ENCODE measurements at regions not wholly inside any gene's neighbourhood (a gene's known extent, or its start where the extent isn't known, plus 50 kb on each side); places are given as distances from the start of the nearest gene placed in this dataset.

- Histone ChIP-seq H3K79me2 (ENCODE audit: insufficient read depth, low read length) (no peaks in the 10 kb centered on the region), H3K4me1 (ENCODE audit: insufficient read depth, low read length, severe bottlenecking) (no peaks in the 10 kb centered on the region), H2AFZ (ENCODE audit: low read length) (no peak overlapping the region)
Observed at GRCh38 chr6:22754061-22754460, 184.7 kb downstream of the HDGFL1 start.

GRCh38 chr6:22755605-22756004 lies 186.2 kb downstream of the HDGFL1 start:
- Histone ChIP-seq H4K20me1 (ENCODE audit: insufficient read depth, low read length) (no peaks in the 10 kb centered on the region), H3K27ac (ENCODE audit: low read depth, low read length, poor library complexity, severe bottlenecking) (no peak overlapping the region), H3K79me2 (ENCODE audit: insufficient read depth, low read length) (no peaks in the 10 kb centered on the region), H3K9ac (ENCODE audit: low read length) (no peak overlapping the region), H3K4me1 (ENCODE audit: insufficient read depth, low read length, severe bottlenecking) (no peaks in the 10 kb centered on the region), H3K4me3 (ENCODE audit: low read depth, low read length, poor library complexity, severe bottlenecking) (no peak overlapping the region), H2AFZ (ENCODE audit: low read length) (no peak overlapping the region), H3K36me3 (ENCODE audit: insufficient read depth, low read length) (no peaks in the 10 kb centered on the region), H3K27me3 (ENCODE audit: insufficient read depth, low read length) (no peaks in the 10 kb centered on the region), H3F3A (ENCODE audit: insufficient read depth, low read length) (no peaks in the 10 kb centered on the region), H3K9me3 (ENCODE audit: low read length) (no peaks in the 10 kb centered on the region), H3K9me2 (ENCODE audit: low read depth, low read length) (no peaks in the 10 kb centered on the region), H3K4me2 (ENCODE audit: low read length) (no peak overlapping the region)
- no peak for TF ChIP-seq CTCF (IDR thresholded peaks at IDR 0.05; ENCODE audit: low read length)
- TF ChIP-seq EZH2 (IDR thresholded peaks at IDR 0.05; ENCODE audit: borderline replicate concordance, low read length): no peak

More at GRCh38 chr6:22754061-22754460, 184.7 kb downstream of the HDGFL1 start:
- H3F3A ChIP-seq (ENCODE audit: insufficient read depth, low read length): no peaks in the 10 kb centered on the region
- no peak overlapping the region for H3K9ac ChIP-seq (ENCODE audit: low read length)
- no peak overlapping the region for H3K4me2 ChIP-seq (ENCODE audit: low read length)
- H3K27ac ChIP-seq (ENCODE audit: low read depth, low read length, poor library complexity, severe bottlenecking): no peak overlapping the region
- no peaks in the 10 kb centered on the region for H4K20me1 ChIP-seq (ENCODE audit: insufficient read depth, low read length)
- no peaks in the 10 kb centered on the region for H3K36me3 ChIP-seq (ENCODE audit: insufficient read depth, low read length)
- no peaks in the 10 kb centered on the region for H3K9me3 ChIP-seq (ENCODE audit: low read length)
- no peaks in the 10 kb centered on the region for H3K27me3 ChIP-seq (ENCODE audit: insufficient read depth, low read length)
- H3K9me2 ChIP-seq (ENCODE audit: low read depth, low read length): no peaks in the 10 kb centered on the region
- TF ChIP-seq EZH2 (IDR thresholded peaks at IDR 0.05; ENCODE audit: borderline replicate concordance, low read length) (no peak), CTCF (IDR thresholded peaks at IDR 0.05; ENCODE audit: low read length) (no peak)
- no peak overlapping the region for H3K4me3 ChIP-seq (ENCODE audit: low read depth, low read length, poor library complexity, severe bottlenecking)

- Histone ChIP-seq H4K20me1 (ENCODE audit: insufficient read depth, low read length) (no peaks in the 10 kb centered on the region), H3K27ac (ENCODE audit: low read depth, low read length, poor library complexity, severe bottlenecking) (no peak overlapping the region), H3K36me3 (ENCODE audit: insufficient read depth, low read length) (no peaks in the 10 kb centered on the region), H3F3A (ENCODE audit: insufficient read depth, low read length) (no peaks in the 10 kb centered on the region), H3K27me3 (ENCODE audit: insufficient read depth, low read length) (no peaks in the 10 kb centered on the region), H3K9ac (ENCODE audit: low read length) (no peak overlapping the region), H3K4me1 (ENCODE audit: insufficient read depth, low read length, severe bottlenecking) (no peaks in the 10 kb centered on the region), H2AFZ (ENCODE audit: low read length) (no peak overlapping the region), H3K79me2 (ENCODE audit: insufficient read depth, low read length) (no peaks in the 10 kb centered on the region), H3K4me3 (ENCODE audit: low read depth, low read length, poor library complexity, severe bottlenecking) (no peak overlapping the region), H3K9me2 (ENCODE audit: low read depth, low read length) (no peaks in the 10 kb centered on the region), H3K9me3 (ENCODE audit: low read length) (no peaks in the 10 kb centered on the region), H3K4me2 (ENCODE audit: low read length) (no peak overlapping the region)
- TF ChIP-seq EZH2 (IDR thresholded peaks at IDR 0.05; ENCODE audit: borderline replicate concordance, low read length) (no peak), CTCF (IDR thresholded peaks at IDR 0.05; ENCODE audit: low read length) (no peak)
Observed at GRCh38 chr6:22756365-22756764, 187.0 kb downstream of the HDGFL1 start.

All from OCI-LY1 (cell line).